GM10266 (cell line): ENCODE measurements at regions not wholly inside any gene's neighbourhood (a gene's known extent, or its start where the extent isn't known, plus 50 kb on each side); places are given as distances from the start of the nearest gene placed in this dataset.

ENCODE experiments used
- DNase-seq: peaks from one replicate; pipeline ENCODE4 v3.0.0; 2012; ENCODE audit errors: extremely low spot score
- CTCF ChIP-seq: IDR thresholded peaks from 2 replicates; pipeline ENCODE4 v1.5.1; 2012; ENCODE audit warnings: mild to moderate bottlenecking, low read depth; ENCODE audit not compliant: control insufficient read depth, insufficient read depth; ENCODE audit errors: missing control alignments

DNA sequence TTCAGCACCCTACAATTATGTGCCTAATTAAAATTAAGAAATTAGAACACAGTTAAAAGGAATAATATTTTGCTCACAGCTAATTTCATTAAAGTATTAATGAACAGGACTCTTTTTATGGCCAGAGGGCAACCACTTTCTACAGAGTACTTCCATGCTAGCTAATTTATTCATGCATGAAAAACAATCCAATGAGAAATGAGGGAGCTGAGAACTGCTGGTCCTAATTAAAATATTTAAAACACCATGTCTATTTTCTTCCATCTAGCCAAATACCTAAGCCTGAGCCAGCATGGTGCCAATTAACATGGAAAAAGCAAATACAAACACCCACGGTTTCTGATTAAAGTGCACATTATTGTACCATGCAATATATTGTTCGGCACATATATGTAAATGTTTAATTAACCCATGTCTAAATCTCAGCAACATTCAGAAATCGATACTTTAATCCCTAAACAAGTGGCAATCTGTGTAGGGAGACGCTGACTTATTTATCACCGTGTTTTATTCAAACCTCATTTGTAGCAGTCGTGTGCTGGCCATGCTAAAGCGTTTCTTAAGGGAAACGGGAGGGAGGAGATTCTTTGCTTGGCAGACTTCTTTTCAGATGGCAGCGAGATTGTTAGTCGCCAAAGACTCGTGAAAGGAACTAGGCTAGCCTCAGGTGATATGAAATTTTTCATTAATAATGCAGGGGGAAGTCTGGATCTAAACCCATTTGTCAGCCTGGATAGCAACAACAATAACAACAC, 193.5 kb downstream of the ANXA2 start:
- TF ChIP-seq CTCF: no peak
- no peak for DNase-seq

DNA sequence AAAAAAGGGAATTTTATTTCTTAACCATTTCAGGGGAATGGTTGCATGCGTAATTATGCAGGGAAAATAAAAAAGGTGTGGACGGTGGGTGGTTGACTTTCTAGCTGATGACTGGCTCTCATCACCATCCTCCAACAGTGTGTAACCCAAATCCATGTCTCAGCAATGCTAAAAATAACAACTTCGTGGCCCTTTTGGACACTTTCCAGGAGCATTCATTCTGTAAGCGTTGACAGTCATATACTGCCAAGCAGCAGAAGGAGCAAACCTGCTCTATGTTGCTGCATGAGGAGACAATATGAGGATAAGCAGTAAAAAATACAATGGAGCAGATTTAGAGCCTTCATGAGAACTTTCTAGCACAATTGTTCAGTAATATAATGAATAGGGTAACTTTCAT, 189.1 kb downstream of the ANXA2 start:
- DNase-seq: no peak
- TF ChIP-seq CTCF: no peak

GRCh38 chr15:60212536-60212935, 185.2 kb downstream of the ANXA2 start:
- DNase-seq: no peak
- TF ChIP-seq CTCF: no peak

DNA sequence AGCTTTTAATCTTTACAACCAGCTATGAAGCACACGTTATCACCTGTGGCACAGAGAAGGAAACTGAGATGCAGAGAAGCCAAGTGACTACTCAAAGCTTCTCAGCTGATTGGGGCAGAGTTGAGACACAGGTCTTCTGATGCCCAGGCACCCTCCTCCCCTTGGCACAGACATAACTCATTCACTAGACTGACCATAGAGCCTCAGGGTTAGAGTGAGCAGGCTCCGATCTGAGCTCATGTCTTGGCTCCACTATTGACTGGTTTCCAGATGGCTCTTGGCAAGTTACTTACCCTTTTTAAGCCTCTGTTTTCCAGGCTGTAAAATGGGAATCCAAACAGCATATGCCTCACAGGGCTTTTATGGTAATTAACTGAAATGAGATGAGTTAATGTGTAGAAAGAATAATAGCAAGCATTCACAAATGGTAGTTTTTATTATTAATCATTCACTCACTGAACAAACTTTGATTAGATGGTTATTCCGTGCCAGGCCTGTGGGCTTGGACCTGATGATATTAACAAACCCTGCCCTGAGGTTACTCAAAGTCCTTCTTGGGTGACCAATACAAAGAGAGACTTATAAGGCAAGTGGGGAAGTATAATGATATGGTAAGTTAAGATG, 184.3 kb downstream of the ANXA2 start:
- TF ChIP-seq CTCF: no peak

GRCh38 chr15:60214201-60214600, 183.6 kb downstream of the ANXA2 start:
- TF ChIP-seq CTCF: no peak
- no peak for DNase-seq

More for the DNA sequence above, 184.3 kb downstream of the ANXA2 start:
- DNase-seq: no peak

- DNase-seq: no peak
- no peak for TF ChIP-seq CTCF
Observed at GRCh38 chr15:60215225-60215963, 182.4 kb downstream of the ANXA2 start.
